GM12878 (cell line): ENCODE measurements at regions not wholly inside any gene's neighbourhood (a gene's known extent, or its start where the extent isn't known, plus 50 kb on each side); places are given as distances from the start of the nearest gene placed in this dataset.
A peak's percentile ranks its signal among the peaks of the same experiment; 100 is the strongest.

Source experiments
- ATAC-seq: fragments of 200-7000 bp; cut with Tn5 transposase; 3 replicates; pipeline ENCODE4 v1.9.1; 2020; ENCODE audit warnings: mild to moderate bottlenecking, moderate library complexity
- BruUV-seq: library from RNA; stranded (reverse); fragments of 400-500 nt; replicated peaks from 2 replicates; lab custom pipeline; 2021; lab: Mats Ljungman, UMichigan
- CTCF ChIA-PET: fragments of 300-600 bp; sonication (Branson Sonifier 250); formaldehyde crosslinking; extraction: SDS; loops from one replicate; lab custom pipeline; 2021; ENCODE audit warnings: inconsistent platforms; lab: Yijun Ruan, JAX
- POLR2A ChIA-PET: fragments of 350-600 bp; formaldehyde crosslinking; extraction: SDS; loops from one replicate; lab custom pipeline; 2021; ENCODE audit warnings: inconsistent platforms; lab: Charles Lee
- RAD21 ChIA-PET: fragments of 300-600 bp; sonication (Branson Sonifier 250); formaldehyde crosslinking; loops from one replicate; lab custom pipeline; 2023; ENCODE audit warnings: antibody characterized with exemption; ENCODE audit not compliant: unreplicated experiment; lab: Charles Lee
- SMC1A ChIA-PET: fragments of 300-600 bp; sonication (Branson Sonifier 250); formaldehyde crosslinking; loops from one replicate; lab custom pipeline; 2023; ENCODE audit not compliant: unreplicated experiment, uncharacterized antibody; lab: Charles Lee
- DNase-seq: peaks from one replicate; pipeline ENCODE4 v3.0.0-alpha.2; 2011; ENCODE audit warnings: low read depth, low spot score
- FAIRE-seq: peaks from 3 replicates; lab custom pipeline; 2011; peaks lifted over from hg19 to GRCh38; lab: Jason Lieb, UNC
- H2AFZ ChIP-seq: 2 replicates; pipeline ENCODE4 v1.6.0; 2011; ENCODE audit warnings: low read depth, low read length, control low read depth; ENCODE audit not compliant: control insufficient read depth
- H3K27ac ChIP-seq: 2 replicates; pipeline ENCODE4 v1.5.1; 2011; ENCODE audit warnings: control low read depth; ENCODE audit not compliant: control insufficient read depth, insufficient read depth
- H3K27me3 ChIP-seq, 2 experiments: replicated peaks in 1 of 2; 2 replicates each; pipeline versions ENCODE4 v1.6.0 to v1.6.1; 2011; ENCODE audit warnings: low read length in 1 of 2; ENCODE audit not compliant: control insufficient read depth in 2 of 2, insufficient read depth in 2 of 2
- H3K36me3 ChIP-seq, 2 experiments: 2 replicates each; pipeline ENCODE4 v1.5.1; 2011; ENCODE audit warnings: low read length in 1 of 2; ENCODE audit not compliant: control insufficient read depth in 2 of 2, insufficient read depth in 2 of 2
- H3K4me1 ChIP-seq: 2 replicates; pipeline ENCODE4 v1.6.1; 2011; ENCODE audit warnings: mild to moderate bottlenecking, low read length, moderate library complexity, mixed read lengths; ENCODE audit not compliant: control insufficient read depth, insufficient read depth
- H3K4me2 ChIP-seq: 2 replicates; pipeline ENCODE4 v1.6.0; 2011; ENCODE audit warnings: control low read depth; ENCODE audit not compliant: control insufficient read depth, insufficient read depth
- H3K4me3 ChIP-seq: fragments of 200-600 bp; sonication (generic); 2 replicates; pipeline ENCODE4 v1.5.1; 2016
- H3K79me2 ChIP-seq: 2 replicates; pipeline ENCODE4 v1.6.0; 2011; ENCODE audit warnings: low read length; ENCODE audit not compliant: control insufficient read depth, insufficient read depth
- H3K9ac ChIP-seq: 2 replicates; pipeline ENCODE4 v1.8.0; 2011; ENCODE audit warnings: low read length, control low read depth, mixed read lengths; ENCODE audit not compliant: control insufficient read depth, insufficient read depth
- H3K9me3 ChIP-seq: replicated peaks from 3 replicates; pipeline ENCODE4 v1.5.1; 2011; ENCODE audit warnings: mild to moderate bottlenecking, low read length; ENCODE audit not compliant: control insufficient read depth, insufficient read depth
- H4K20me1 ChIP-seq: 2 replicates; pipeline ENCODE4 v1.6.0; 2011; ENCODE audit not compliant: control insufficient read depth, insufficient read depth
- BCL11A ChIP-seq: IDR thresholded peaks from 2 replicates; pipeline ENCODE4 v1.6.1; 2011; ENCODE audit warnings: low read depth, low read length
- CBFB ChIP-seq: IDR thresholded peaks from 2 replicates; pipeline ENCODE4 v1.6.1; 2016; ENCODE audit warnings: antibody characterized with exemption, low read depth
- CREB1 ChIP-seq: IDR thresholded peaks from 2 replicates; pipeline ENCODE4 v1.6.1; 2012; ENCODE audit warnings: low read depth, mild to moderate bottlenecking, inconsistent platforms
- CREM ChIP-seq: IDR thresholded peaks from 2 replicates; pipeline ENCODE4 v1.6.1; 2014; ENCODE audit warnings: antibody characterized with exemption, low read depth
- EED ChIP-seq: sonication (generic); IDR thresholded peaks from 2 replicates; pipeline ENCODE4 v1.6.1; 2016; ENCODE audit warnings: antibody characterized with exemption, low read depth
- ETV6 ChIP-seq, 2 experiments: fragments of 450-650 bp in 1 of 2; IDR thresholded peaks in 1 of 2; conservative IDR thresholded peaks in 1 of 2; 2 replicates each; pipeline ENCODE4 v1.6.1; 2014; ENCODE audit warnings: antibody characterized with exemption in 1 of 2, borderline replicate concordance in 1 of 2, low read depth in 1 of 2, mild to moderate bottlenecking in 1 of 2, moderate library complexity in 1 of 2
- GABPA ChIP-seq: IDR thresholded peaks from 2 replicates; pipeline ENCODE4 v1.6.1; 2014; ENCODE audit warnings: antibody characterized with exemption, low read depth, mild to moderate bottlenecking, inconsistent platforms
- IKZF1 ChIP-seq: fragments of 450-650 bp; conservative IDR thresholded peaks from 2 replicates; pipeline ENCODE4 v1.6.1; 2017; ENCODE audit warnings: antibody characterized with exemption, mild to moderate bottlenecking
- MTA3 ChIP-seq: IDR thresholded peaks from 2 replicates; pipeline ENCODE4 v1.6.1; 2012; ENCODE audit warnings: low read length, inconsistent platforms, borderline replicate concordance
- NFIC ChIP-seq: IDR thresholded peaks from 2 replicates; pipeline ENCODE4 v1.6.1; 2012; ENCODE audit warnings: low read depth, mild to moderate bottlenecking, inconsistent platforms, low read length, moderate library complexity
- POU2F2 ChIP-seq: IDR thresholded peaks from 3 replicates; pipeline ENCODE4 v1.6.1; 2011; ENCODE audit warnings: low read depth, mild to moderate bottlenecking, low read length, borderline replicate concordance
- RAD21 ChIP-seq: IDR thresholded peaks from 2 replicates; pipeline ENCODE4 v1.6.1; 2011; ENCODE audit warnings: mild to moderate bottlenecking, low read depth, low read length, moderate library complexity; ENCODE audit not compliant: insufficient read depth
- RUNX3 ChIP-seq: IDR thresholded peaks from 2 replicates; pipeline ENCODE4 v1.6.1; 2012; ENCODE audit warnings: low read length, inconsistent platforms
- TCF3 ChIP-seq: IDR thresholded peaks from 2 replicates; pipeline ENCODE4 v1.6.1; 2012; ENCODE audit warnings: low read depth, mild to moderate bottlenecking, low read length, borderline replicate concordance; ENCODE audit not compliant: insufficient read depth
- WGBS: methylation state at CpG from one replicate; pipeline ENCODE4 v1.1.6; 2016; ENCODE audit warnings: low lambda C conversion rate; ENCODE audit not compliant: insufficient replicate concordance, insufficient coverage; ENCODE audit errors: missing lambda C conversion rate; 5-methylcytosine and 5-hydroxymethylcytosine counted together
- in situ Hi-C: fragments of 300-500 bp; cut with MboI; formaldehyde crosslinking; loops from 9 replicates; pipeline ENCODE4 v1.14.3; 2018; ENCODE audit warnings: mixed read lengths
- intact Hi-C: fragments of 100-400 bp; cut with micrococcal nuclease; formaldehyde crosslinking; loops from one replicate; pipeline ENCODE4 v1.14.2; 2022; ENCODE audit not compliant: unreplicated experiment
- TF ChIP-seq, protein P1 (sequence below): IDR thresholded peaks from 2 replicates; pipeline ENCODE4 v1.6.1; 2011; ENCODE audit warnings: low read depth, mild to moderate bottlenecking, low read length, moderate library complexity, borderline replicate concordance; ENCODE audit errors: extremely low read depth
- TF ChIP-seq, protein P2 (sequence below): fragments of 450-650 bp; IDR thresholded peaks from 2 replicates; pipeline ENCODE4 v1.6.1; 2016; ENCODE audit warnings: mild to moderate bottlenecking

DNA sequence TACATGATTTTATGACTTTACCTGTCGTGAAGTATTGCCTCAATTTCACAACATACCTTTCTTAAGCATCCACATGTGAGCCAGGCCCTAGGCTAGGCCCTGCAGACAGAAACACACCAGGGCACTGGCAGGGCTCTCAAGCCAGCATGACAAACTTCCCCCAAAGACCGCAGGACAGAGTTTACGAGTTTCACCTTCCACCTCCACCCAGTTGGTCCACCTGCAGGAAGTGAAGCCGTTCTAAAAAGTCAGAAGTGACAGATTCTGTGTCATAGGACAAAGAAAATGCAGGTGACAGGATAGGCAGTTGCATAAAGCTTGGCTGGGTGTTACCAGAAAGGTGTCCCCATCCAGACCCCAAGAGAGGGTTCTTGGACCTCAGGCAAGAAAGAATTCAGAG, 382.3 kb downstream of the PCNX1 start:
- no peak overlapping the region for H2AFZ ChIP-seq
- ChIA-PET CTCF (no interaction called here), SMC1A (no interaction called here), RAD21 (interaction anchor here (1.0 kb wide), 1 partner anchor 21 kb away, joined by 4 read pairs; no protein-coding TSS in a partner anchor)
- H3K9me3 ChIP-seq = peaks cover 2% of the 10 kb centered on the region; the same call in 1 of the 3 replicates
- in situ Hi-C loops = no loop called here
- no TSS peak for BruUV-seq
- ATAC-seq (peak; percentile 93), DNase-seq (peak; percentile 56)
- no peak overlapping the region for H3K9ac ChIP-seq
- H3K4me1 ChIP-seq = peaks cover 20% of the 10 kb centered on the region
- 0 out of 2 replicates have a peak overlapping the region, but pooled peaks have one; percentile 13 for H3K27ac ChIP-seq
- no peaks in the 10 kb centered on the region for H3K79me2 ChIP-seq
- no peaks in the 10 kb centered on the region for H4K20me1 ChIP-seq
- H3K4me3 ChIP-seq = no peak overlapping the region
- H3K4me2 ChIP-seq = no peak overlapping the region
- peak; percentile 20; the same call in 1 of the 2 replicates for TF ChIP-seq NFIC
- TF ChIP-seq, protein P1, sequence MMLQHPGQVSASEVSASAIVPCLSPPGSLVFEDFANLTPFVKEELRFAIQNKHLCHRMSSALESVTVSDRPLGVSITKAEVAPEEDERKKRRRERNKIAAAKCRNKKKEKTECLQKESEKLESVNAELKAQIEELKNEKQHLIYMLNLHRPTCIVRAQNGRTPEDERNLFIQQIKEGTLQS = no peak
- 0 out of 2 replicates have a peak, but pooled peaks have one; percentile 23 for TF ChIP-seq CREM
- no peak for TF ChIP-seq MTA3
- TF ChIP-seq TCF3 = peak; percentile 64; the same call in 1 of the 2 replicates
- 0 out of 3 replicates have a peak, but pooled peaks have one; percentile 20 for TF ChIP-seq POU2F2
- TF ChIP-seq CREB1 = peak; percentile 34; the same call in 1 of the 2 replicates
- 0 out of 2 replicates have a peak, but pooled peaks have one; percentile 43 for TF ChIP-seq CBFB
- TF ChIP-seq IKZF1 = 0 out of 2 replicates have a peak, but pooled peaks have one; percentile 16
- peak; percentile 26; the same call in 1 of the 2 replicates for TF ChIP-seq EED
- TF ChIP-seq GABPA = 0 out of 2 replicates have a peak, but pooled peaks have one; percentile 28
- 0 out of 2 replicates have a peak, but pooled peaks have one; percentile 7 for TF ChIP-seq RAD21
- no peak for TF ChIP-seq BCL11A
- peak in 1 of 2 experiments; percentile 79; a peak in 2 of 4 replicates for TF ChIP-seq ETV6 (conservative IDR thresholded peaks at IDR 0.05 in 1 of 2, IDR thresholded peaks at IDR 0.05 in 1 of 2; ENCODE audit: borderline replicate concordance in 1 of 2, low read depth in 1 of 2)
- peak; percentile 84 for TF ChIP-seq RUNX3
- TF ChIP-seq, protein P2, sequence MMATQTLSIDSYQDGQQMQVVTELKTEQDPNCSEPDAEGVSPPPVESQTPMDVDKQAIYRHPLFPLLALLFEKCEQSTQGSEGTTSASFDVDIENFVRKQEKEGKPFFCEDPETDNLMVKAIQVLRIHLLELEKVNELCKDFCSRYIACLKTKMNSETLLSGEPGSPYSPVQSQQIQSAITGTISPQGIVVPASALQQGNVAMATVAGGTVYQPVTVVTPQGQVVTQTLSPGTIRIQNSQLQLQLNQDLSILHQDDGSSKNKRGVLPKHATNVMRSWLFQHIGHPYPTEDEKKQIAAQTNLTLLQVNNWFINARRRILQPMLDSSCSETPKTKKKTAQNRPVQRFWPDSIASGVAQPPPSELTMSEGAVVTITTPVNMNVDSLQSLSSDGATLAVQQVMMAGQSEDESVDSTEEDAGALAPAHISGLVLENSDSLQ = no peak
- TF ChIP-seq, all 136 proteins: peak for 12
- 14% methylated on average over 4 of the region's 4 CpGs for WGBS
- intact Hi-C loops = no loop called here
- H3K27me3 ChIP-seq = no peaks in the 10 kb centered on the region
- POLR2A ChIA-PET = no interaction called here
- H3K36me3 ChIP-seq = no peaks in the 10 kb centered on the region
- peak; percentile 59 for FAIRE-seq
